ENCODE measurements at regions not wholly inside any gene's neighbourhood (a gene's known extent, or its start where the extent isn't known, plus 50 kb on each side); places are given as distances from the start of the nearest gene placed in this dataset.

- TF ChIP-seq CTCF (IDR thresholded peaks at IDR 0.05; ENCODE audit: low read depth, low read length) (no peak), POLR2A (IDR thresholded peaks at IDR 0.05; ENCODE audit: extremely low read depth, insufficient read length) (no peak)
Observed at GRCh38 chr5:91910655-91911054, 527.5 kb upstream of the ARRDC3 start.

Data from NB4 (cell line).